ENCODE measurements at regions not wholly inside any gene's neighbourhood (a gene's known extent, or its start where the extent isn't known, plus 50 kb on each side); places are given as distances from the start of the nearest gene placed in this dataset.

- intact Hi-C loops (cut with micrococcal nuclease; ENCODE audit: unreplicated experiment): loop anchor here (1.0 kb wide), 2 partner anchors 8 to 39 kb away; no protein-coding TSS in a partner anchor
- H3K27ac ChIP-seq (ENCODE audit: extremely low read length, insufficient read depth, low read length): peak overlapping the region; percentile 79
- in situ Hi-C loops (cut with HindIII; ENCODE audit: extremely low pct_ligation_motif_present, low pct_unique_long_range_greater_than_20kb): loop anchor here (10.0 kb wide), 1 partner anchor 134 kb away; the partner anchor contains the start of gene SOX5
- FAIRE-seq (peak; percentile 85), ATAC-seq (peak; percentile 98), DNase-seq (ENCODE audit: low spot score) (peak; percentile 96)
- peak overlapping the region; percentile 45 for H2AFZ ChIP-seq (ENCODE audit: low read length)
- H3K9ac ChIP-seq (ENCODE audit: insufficient read depth, low read depth, low read length): peak overlapping the region; percentile 53
- no peaks in the 10 kb centered on the region for H3K27me3 ChIP-seq (ENCODE audit: control insufficient read depth in 1 of 2, insufficient read depth in 2 of 2, low read length in 2 of 2)
- peak overlapping the region; percentile 65 for H3K4me2 ChIP-seq (ENCODE audit: low read depth, low read length)
- no peaks in the 10 kb centered on the region for H3K79me2 ChIP-seq (ENCODE audit: insufficient read depth, low read length)
- peaks cover 85% of the 10 kb centered on the region for H3K4me1 ChIP-seq (ENCODE audit: insufficient read depth, low read length)
- H3K4me3 ChIP-seq (replicated peaks in 1 of 3; ENCODE audit: insufficient read depth in 1 of 3, low read depth in 2 of 3, low read length in 3 of 3): peak overlapping the region in 2 of 3 experiments; percentile 24 to 42; a peak in 1 of 6 replicates
- no peaks in the 10 kb centered on the region for H3K36me3 ChIP-seq (replicated peaks in 1 of 2; ENCODE audit: control insufficient read depth in 1 of 2, insufficient read depth in 2 of 2, low read length in 2 of 2)
- 0% methylated on average over 1 of the region's 1 CpG for WGBS (ENCODE audit: low lambda C conversion rate)
- H3K9me3 ChIP-seq (ENCODE audit: low read length): no peaks in the 10 kb centered on the region
- ChIA-PET CTCF (ENCODE audit: low intra/inter-chr PET ratio, low total read pairs) (no interaction called here), POLR2A (interaction anchor here (0.7 to 1.3 kb wide), 6 partner anchors 8 to 677 kb away, joined by 3 to 15 read pairs (median 3); no protein-coding TSS in a partner anchor)
- no TSS peak for BruUV-seq (replicated peaks)
- no peaks in the 10 kb centered on the region for H4K20me1 ChIP-seq (ENCODE audit: insufficient read depth, low read length)
- TF ChIP-seq FOSL1 (CRISPR knock-in tag; IDR thresholded peaks at IDR 0.05; ENCODE audit: borderline replicate concordance) (peak; percentile 13; the same call in 1 of the 2 replicates), ZNF101 (CRISPR knock-in tag; IDR thresholded peaks at IDR 0.05; ENCODE audit: borderline replicate concordance, low read depth) (no peak), CBFB (CRISPR knock-in tag; IDR thresholded peaks at IDR 0.05) (peak; percentile 89), PBX3 (CRISPR knock-in tag; IDR thresholded peaks at IDR 0.05; ENCODE audit: borderline replicate concordance) (no peak), YY1 (IDR thresholded peaks at IDR 0.05; ENCODE audit: insufficient read depth, insufficient replicate concordance, low read depth, low read length) (no peak), ZBTB21 (CRISPR knock-in tag; IDR thresholded peaks at IDR 0.05) (peak; percentile 66; the same call in 1 of the 2 replicates), NCOA1 (CRISPR knock-in tag; IDR thresholded peaks at IDR 0.05) (no peak), PLRG1 (conservative IDR thresholded peaks at IDR 0.05) (no peak), ZNF446 (CRISPR knock-in tag; IDR thresholded peaks at IDR 0.05) (no peak), CREM (IDR thresholded peaks at IDR 0.05) (peak; percentile 84), CREM (CRISPR knock-in tag; IDR thresholded peaks at IDR 0.05) (no peak), ZNF878 (CRISPR knock-in tag; IDR thresholded peaks at IDR 0.05) (peak; percentile 49; the same call in 1 of the 2 replicates), THAP11 (CRISPR knock-in tag; IDR thresholded peaks at IDR 0.05) (peak; percentile 61; the same call in 1 of the 2 replicates), KDM6A (CRISPR knock-in tag; IDR thresholded peaks at IDR 0.05; ENCODE audit: low read depth) (peak; percentile 59; the same call in 1 of the 2 replicates), MXD1 (CRISPR knock-in tag; IDR thresholded peaks at IDR 0.05) (no peak), SP1 (IDR thresholded peaks at IDR 0.05) (no peak), SP1 (CRISPR knock-in tag; IDR thresholded peaks at IDR 0.05) (no peak), YEATS4 (CRISPR knock-in tag; IDR thresholded peaks at IDR 0.05; ENCODE audit: borderline replicate concordance) (no peak), HOXA3 (CRISPR knock-in tag; IDR thresholded peaks at IDR 0.05) (peak; percentile 54; the same call in 1 of the 2 replicates), KAT7 (CRISPR knock-in tag; IDR thresholded peaks at IDR 0.05; ENCODE audit: borderline replicate concordance) (peak; percentile 49; the same call in 1 of the 2 replicates), RBFOX2 (IDR thresholded peaks at IDR 0.05; ENCODE audit: low read depth, low read length) (peak; percentile 64), ATF4 (CRISPR knock-in tag; IDR thresholded peaks at IDR 0.05) (peak in 1 of 2 experiments; percentile 17; a peak in 1 of 4 replicates), ZGPAT (CRISPR knock-in tag; IDR thresholded peaks at IDR 0.05) (peak; percentile 93), NONO (IDR thresholded peaks at IDR 0.05) (no peak), NONO (CRISPR knock-in tag; conservative IDR thresholded peaks at IDR 0.05) (0 out of 2 replicates have a peak, but pooled peaks have one; percentile 40)
Observed at GRCh38 chr12:24078318-24078765, 128.9 kb upstream of the SOX5 start.

Measured in HepG2 (cell line).